CD1c-positive myeloid dendritic cell (primary cell): ENCODE measurements at regions not wholly inside any gene's neighbourhood (a gene's known extent, or its start where the extent isn't known, plus 50 kb on each side); places are given as distances from the start of the nearest gene placed in this dataset.

Source experiments
- DNase-seq: peaks from one replicate; pipeline ENCODE4 v3.0.0-alpha.2; 2016; ENCODE audit errors: extremely low spot score

DNA sequence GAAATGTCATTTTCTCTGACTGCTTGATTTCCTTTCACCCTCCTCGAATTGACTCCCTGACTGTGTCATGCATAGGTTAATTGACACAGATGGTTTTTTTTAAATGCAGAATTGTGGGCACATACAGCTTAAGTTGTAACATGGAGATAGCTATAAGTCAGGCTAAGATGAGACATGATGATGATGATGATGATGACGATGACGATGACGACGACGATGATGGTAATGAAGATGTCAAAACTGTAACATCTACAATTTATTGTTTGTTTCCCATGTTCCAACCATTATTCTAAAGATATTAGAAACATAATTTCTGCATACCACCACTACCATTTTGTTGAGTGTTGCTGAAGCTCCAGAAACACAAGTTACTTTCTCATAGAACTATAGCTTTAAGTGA lies 1232.8 kb downstream of the XPNPEP1 start:
- DNase-seq = no peak

DNA sequence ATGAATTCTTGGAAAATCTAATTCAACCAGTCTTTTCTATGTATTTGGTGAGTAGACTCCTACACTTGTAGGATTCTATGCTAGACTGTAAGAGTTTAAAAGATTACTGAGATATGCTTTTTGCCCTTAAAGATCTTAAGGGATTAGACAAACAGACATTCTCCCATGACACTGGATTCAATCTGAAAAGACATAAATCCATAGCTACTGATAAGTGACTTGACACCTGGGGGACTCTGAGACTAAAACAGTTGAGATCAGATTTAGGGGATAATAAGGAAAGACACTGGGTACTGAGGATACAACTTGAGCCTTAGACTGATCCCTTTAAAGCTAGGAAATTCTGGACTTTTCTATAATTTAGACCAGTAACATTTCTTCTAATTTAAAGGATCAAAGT lies 1233.4 kb downstream of the XPNPEP1 start:
- no peak for DNase-seq

DNA sequence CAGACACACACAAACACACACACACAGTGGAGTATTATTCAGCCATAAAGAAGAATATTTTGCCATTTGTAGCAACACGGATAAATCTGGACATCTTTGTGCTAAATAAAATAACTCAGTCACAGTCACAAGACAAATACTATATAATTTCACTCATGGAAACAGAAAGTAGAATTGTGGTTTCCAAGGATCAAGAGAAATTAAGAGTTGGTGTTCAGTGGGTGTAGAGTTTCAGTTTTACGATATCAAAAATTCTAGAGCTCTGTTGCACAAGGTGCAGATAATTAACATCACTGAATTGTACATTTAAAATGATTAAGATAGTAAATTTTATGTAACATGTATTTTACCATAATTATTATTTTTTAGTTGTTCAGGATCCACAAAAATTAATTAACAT lies 1235.0 kb downstream of the XPNPEP1 start:
- DNase-seq = no peak

DNA sequence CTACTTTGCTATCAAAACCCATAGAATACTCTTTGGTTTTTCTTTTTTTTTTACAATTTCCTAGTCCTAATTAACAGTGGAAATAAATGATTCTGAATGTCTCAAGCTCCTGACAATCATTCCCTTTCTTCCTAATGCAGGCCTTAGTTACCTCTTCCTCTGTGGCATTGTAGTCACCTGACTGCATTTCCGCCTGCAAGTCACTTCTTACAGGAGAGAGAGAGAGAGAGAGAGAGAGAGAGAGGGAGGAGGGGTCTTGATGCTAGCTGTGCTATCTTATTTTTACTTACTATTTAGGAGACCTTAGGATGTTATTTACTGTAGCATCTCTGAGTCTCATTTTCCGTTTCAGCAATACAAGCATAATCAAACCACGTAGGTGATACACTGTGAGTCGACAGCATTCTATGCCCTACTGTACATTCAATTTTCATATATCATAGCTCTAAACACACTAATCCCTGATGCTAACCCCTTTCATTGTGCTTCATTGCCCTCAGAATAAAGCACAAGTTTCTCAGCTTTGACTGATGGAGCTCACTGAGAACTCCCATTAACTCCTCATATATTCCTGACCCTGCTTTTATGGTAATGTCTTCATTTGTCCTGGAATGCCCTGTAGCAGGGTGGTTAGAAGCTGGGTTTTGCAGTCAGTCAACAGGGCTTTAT lies 1237.3 kb downstream of the XPNPEP1 start:
- no peak for DNase-seq

DNA sequence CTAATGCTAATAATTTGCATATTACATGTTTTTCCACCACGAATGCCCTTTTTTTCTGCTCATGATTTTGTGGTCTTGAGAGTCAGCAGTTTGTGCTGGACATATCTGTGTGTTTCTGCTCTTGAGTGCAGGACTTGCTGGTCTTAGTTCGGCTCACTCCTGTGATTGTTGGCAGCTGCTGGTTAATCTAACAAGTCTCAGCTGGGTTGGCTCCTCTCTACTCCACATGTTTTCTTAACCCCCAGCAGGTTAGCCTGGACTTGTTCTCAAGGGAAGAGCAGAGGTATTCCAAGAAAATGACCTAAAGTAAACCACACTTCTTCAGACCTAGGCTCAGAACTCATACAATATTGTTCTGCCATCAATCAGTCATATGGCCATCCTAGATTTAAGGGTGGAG lies 1238.9 kb downstream of the XPNPEP1 start:
- DNase-seq = no peak

DNA sequence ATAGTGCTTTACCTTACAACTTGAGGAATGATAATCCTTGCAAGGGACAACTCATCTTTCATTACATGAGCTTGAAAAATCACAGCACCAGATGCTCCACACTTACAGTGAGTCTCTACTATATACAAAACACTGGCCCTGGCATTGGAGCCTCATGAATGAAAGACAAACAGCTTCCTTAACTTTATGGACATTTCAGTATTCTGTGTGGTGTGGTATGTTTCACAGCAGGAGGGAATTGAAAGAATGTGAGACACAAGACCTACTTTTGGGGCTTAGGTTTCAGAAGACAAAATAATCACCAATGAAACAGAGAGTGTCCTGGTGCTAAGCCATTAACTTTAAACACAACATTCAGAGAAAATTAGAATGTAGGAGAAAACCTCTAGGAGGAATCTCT lies 1249.6 kb downstream of the XPNPEP1 start:
- no peak for DNase-seq

DNA sequence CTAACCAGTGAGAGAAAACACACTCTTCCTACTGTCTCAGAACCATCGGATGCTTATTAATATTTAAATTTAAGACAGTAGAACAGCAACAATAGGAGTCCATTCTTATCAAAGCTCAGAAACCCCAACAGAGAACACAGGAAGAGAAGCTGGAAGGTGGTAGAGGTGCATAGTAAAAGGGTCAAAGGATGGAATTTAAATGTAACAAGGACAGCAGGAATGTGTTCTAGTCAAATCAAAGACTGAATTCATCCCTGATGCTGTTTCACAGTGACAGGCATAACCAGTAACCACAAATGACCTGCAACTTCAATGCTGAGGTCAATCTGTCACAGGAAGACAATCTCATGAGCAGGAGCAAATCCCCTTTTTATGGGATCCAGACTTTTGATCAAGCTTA lies 1259.7 kb downstream of the XPNPEP1 start:
- no peak for DNase-seq

DNA sequence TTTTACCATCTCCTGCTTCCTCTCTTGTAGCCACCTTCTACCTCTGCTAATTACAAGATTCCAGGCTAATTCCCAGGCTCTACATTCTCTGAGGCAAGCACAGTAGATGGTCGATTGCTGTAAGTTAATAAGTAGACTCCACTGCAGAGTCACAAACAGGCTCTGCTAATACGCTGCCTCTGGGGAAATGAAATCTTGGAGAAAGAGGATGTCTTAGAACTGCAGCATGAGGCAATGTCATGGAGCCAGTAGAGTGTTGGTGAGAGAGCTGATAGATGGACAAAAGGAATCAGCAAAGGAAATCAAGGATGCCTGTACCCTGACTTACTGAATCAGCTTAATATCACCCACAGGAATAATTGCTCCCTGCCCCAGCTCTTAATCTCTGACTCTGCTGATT lies 1260.3 kb downstream of the XPNPEP1 start:
- no peak for DNase-seq

DNA sequence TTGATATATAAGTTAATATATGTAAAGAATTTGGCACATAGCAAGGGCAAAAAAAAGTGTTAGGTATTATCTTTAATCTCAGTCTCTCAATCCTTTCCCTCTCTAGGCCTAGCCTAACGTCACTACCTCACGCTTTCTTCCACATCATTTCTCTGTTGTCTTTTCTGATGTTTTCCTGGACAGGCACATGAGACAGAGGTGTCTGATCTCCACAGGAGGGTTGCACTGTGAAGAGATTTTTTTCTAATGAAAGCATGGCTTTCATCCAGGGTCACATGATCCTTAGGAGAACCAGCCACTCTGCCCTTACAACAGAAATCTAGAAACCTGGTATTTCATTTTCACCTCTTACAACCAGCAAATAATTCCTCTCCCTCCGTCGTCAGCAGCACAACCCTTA lies 1268.3 kb downstream of the XPNPEP1 start:
- no peak for DNase-seq

DNA sequence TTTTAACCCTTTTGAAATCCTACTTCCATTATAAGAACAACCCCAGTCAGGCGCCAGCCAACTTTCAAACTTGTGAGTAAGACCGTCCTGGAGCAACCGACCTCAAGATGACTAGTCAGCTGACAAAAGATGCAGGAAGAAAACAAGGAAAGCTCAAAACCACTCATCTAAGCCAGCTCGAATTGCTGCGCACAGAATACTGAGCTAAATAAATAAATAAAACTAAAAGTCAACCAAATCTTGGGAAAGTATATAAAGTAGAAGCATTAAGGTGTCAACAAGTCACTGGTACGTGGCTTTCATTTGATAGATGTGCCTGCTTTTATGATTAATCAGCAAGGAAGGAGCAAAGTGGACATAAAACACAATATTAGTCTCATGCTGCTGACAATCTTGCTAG lies 1269.8 kb downstream of the XPNPEP1 start:
- DNase-seq = no peak

DNA sequence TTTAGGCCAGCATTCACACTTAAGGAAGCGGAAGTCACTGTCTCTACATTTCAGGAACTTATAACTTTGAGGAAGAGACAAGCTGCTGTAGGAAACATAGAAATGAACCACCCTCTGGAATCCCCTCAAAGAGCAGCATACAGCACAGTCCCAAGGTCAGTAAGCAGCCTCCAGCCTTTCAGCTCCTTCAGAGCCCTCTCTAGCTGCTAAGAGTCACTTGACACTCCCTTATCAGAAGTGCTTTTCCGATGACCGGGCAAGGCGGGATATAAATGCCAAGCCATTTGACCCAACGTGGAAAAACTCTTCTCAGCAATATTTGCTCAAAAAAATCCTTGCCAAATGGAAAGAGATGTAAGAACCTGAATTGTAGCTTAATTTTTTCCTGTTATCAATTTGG lies 1284.3 kb downstream of the XPNPEP1 start:
- no peak for DNase-seq

DNA sequence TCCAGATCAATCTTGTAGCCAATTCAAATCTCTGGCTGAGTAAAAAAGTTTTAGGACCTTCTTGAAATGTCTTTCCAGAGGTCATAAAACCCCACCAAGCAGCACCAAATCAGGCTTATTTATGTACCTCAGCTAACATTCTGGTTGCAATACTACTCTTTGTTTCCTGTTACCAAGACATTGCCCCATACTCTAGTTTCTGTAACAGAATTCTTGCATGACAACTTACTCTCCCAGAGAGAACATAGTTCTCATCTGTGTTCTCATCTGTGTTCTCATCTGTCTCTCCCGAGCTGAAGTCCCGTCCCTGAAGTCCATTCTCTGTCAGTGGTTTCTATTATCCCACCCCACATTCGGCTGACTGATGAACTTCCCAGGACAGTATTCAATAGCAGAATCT lies 1285.1 kb downstream of the XPNPEP1 start:
- DNase-seq = no peak

DNA sequence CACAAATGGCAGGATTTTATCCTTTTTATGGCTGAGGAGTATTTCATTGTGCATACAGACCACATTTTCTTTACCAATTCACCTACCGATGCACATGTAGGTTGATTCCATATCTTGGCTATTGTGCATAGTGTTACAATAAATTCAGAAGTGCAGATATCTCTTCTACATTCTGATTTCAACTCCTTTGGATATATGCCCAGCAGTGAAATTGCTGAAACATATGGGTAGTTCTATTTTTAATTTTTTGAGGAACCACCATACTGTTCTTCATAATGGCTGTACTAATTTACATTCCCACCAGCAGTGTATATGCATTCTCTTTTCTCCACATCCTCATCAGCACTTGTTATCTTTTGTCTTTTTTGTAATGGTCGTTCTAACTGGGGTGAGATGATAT lies 1290.3 kb downstream of the XPNPEP1 start:
- no peak for DNase-seq

DNA sequence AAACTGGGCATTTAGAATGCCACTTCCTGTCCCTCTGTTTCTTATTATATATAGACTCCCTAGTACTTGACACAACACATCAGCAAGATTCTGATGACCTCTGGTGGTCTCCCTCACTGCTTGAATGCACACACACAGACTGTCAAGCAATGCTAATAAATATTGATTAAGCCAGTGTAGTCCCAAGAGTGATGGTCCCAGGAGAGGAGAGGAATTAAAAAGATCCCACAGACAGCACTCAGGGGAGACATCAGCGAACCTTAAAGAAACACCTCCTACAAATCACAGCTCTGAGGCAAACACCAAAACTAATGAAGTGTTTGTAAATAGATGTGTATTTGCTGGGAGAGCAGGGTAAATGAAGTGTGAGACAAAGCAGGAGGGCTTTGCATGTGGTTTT lies 1291.2 kb downstream of the XPNPEP1 start:
- DNase-seq = no peak

DNA sequence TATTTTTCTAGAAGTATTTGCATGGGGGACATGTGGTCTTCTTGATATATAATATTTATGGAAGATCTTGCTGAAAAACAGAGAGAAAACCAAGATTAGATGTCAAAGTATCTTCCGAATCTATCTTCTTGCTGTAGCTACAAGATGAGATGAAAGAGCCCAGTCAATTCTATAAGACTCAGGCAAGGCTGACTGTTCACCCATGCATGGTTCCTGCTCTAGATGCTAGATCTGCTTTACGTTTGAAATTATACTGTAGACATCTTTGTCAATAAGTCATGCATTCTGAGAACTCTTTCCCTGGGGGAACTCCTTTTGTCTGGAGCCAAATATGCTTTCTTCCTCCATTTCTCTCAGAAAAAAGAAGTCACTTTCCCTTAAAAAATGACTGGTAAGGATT lies 1292.0 kb downstream of the XPNPEP1 start:
- no peak for DNase-seq

DNA sequence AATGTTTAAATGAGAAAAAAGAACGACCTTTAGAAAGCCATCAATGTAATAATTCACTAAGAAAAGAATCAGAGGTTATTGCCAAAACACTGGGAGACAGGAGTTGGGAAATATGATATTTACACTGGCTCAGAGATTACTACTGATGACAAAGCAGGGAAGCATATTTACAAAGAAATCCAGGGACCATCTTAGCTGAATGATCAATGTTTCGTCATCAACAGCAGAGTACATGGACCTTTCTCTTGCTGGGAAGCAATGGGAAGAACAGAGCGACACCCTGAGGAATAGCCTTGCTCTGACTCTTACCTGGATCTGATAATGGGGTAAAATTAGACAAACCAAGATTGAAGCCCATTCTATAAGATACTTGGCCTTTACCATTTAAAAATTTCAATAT lies 1293.5 kb downstream of the XPNPEP1 start:
- no peak for DNase-seq

DNA sequence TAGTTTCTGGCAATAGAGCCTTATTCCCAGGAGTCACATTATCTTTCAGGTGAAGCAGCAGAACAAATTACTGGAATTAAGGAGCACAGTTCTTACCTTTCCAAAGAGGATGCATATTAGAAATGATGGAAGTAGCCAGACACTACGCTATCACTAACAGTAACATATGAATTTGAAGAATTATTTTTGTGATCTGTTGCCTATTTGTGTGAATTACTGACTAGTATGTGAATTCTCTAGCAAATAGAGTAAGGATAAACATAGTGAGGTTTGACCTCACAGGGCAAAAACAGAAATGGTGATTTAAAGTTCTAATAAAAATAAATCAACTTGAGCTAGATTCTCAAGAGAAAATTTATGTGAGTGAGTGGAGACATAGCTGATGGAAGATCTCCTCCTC lies 1299.3 kb downstream of the XPNPEP1 start:
- DNase-seq = no peak

DNA sequence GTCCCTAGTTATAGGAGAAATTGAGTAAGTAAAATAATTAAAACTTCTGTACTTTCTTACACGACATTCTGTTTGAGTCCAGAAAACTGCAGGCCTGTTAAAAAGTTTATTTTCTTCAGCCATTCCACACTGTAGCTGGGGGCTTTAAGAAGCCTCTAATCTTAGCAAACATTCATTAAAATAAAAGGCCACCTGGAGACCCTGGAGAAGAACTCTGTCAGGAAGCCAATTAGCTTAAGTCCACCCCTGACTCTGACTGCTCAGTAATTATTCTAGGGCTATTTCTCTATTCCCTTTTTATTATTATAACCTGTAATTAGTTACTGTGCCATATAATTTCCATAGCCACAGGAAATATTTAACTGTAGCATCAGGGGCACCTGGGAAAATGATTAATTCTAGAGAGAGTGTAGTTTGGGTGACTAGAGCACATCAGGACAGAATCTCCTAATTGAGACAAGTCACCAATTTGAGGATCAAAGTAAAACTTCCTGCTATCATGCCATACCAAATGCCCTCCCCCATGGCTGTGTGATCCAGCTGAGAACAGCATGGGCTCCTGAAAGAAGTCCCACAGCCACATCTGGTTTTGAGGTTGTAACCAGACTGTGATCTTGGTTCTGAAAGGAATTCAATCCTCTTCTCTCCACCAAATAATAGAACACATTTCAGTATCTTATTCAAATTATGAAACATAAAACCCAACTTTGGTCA lies 1302.3 kb downstream of the XPNPEP1 start:
- DNase-seq = no peak

DNA sequence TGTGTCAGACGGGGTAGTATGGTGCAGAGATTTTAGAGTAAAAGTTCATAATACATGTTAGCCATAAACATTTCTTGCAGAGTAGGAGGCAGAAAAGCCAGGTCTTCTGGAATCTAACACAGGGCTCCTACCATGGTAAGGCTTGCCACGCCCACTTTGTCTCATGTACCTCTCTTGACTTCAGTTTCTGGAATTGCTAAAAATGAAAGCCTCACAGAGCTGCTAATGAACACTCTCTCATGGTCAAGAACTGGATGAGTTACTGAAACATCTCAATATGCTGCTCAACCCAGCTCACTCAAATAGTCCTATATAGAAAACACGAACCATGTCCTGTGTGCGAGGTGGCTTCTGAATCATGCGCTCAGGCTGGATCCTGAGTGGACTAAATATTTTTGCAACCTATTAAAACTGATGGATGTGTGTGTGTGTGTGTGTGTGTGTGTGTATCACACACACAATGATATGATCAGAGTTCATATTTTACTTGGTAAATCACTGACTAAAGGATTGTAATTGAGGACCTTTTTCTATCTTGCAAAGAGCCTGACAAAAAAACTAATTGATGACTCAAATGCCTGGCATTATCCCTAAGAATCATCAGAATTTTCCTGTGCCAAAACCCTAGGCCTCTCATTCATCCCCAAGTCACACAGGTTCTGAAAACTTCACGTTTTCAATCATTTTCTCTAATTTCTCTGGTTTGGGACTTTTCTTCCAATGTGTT lies 1306.6 kb downstream of the XPNPEP1 start:
- no peak for DNase-seq

DNA sequence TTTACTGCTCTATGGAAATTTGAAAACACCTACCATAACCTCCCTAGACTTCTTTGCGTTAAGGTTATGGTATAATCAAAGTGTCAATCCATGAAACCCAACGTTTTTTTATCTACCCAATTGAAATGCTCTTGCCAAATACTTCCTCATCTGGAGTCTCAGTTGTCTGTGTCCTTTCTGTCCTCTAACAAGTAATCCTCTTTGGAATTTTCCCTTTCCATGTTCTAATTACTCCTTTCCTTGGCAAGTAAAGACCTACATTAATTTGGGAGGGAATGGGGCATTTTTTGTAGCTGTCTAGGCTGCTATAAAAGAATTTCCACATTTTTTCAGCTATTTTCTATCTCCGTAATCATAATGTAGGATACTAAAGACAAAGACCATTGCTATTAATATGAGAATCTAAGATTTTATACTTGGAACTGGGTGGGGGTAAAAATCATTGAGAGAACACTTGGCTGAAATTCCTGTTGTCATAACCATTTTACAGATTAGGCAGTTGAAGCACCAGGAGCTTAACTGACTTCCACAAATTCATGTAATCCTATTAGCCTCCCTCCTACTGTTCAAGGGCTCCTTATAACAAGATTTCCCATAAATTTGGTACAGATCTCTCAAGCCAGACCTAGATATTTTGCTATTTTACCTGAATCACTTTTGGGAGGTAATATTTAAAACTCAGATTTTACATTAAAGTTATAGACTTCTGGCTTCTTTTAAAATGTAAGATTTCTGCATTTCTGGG lies 1307.6 kb downstream of the XPNPEP1 start:
- no peak for DNase-seq

DNA sequence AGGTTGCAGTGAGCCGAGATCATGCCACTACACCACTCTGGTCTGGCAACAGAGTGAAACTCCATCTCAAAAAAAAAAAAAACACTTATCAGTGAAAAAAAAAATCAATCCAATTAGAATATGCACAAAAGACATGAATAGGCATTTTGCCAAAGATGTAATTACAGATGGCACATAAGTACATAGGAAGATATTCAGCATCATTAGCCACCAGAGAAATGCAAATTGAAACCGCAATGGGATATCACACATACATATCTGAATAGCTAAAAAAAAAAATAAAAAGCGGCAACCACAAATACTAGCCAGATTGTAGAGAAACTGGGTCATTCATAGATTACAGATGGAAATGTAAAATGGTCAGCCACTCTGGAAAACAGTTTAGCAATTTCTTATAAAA lies 1310.8 kb downstream of the XPNPEP1 start:
- no peak for DNase-seq

DNA sequence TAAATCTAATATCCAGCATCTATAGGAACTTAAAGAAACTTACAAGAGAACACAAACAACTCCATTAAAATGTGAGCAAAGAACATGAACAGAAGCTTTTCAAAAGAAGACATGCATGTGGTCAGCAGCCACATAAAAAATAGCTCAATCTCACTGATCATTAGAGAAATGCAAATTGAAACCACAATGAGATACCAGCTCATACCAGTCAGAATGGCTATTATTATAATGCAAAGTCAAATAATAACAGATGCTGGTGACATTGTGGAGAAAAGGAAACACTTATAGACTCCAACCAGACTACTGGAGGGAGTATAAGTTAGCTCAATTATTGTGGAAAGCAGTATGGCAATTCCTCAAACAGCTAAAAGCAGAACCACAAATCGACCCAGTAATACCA lies 1314.5 kb downstream of the XPNPEP1 start:
- DNase-seq = no peak
